HEK293 (cell line): ENCODE measurements at regions not wholly inside any gene's neighbourhood (a gene's known extent, or its start where the extent isn't known, plus 50 kb on each side); places are given as distances from the start of the nearest gene placed in this dataset.

Source experiments
- CTCF ChIA-PET: fragments of 350-600 bp; formaldehyde crosslinking; extraction: SDS; loops from one replicate; lab custom pipeline; 2021; ENCODE audit warnings: antibody characterized with exemption; lab: Yijun Ruan, JAX
- POLR2A ChIA-PET: fragments of 300-600 bp; formaldehyde crosslinking; extraction: SDS; loops from one replicate; lab custom pipeline; 2020; ENCODE audit warnings: antibody characterized with exemption, inconsistent platforms; lab: Yijun Ruan, JAX
- H3K27ac ChIP-seq: fragments of 200-500 bp; sonication (Bioruptor generic); 2 replicates; pipeline ENCODE4 v1.5.1; 2014; ENCODE audit warnings: low read depth, low read length, control low read depth, inconsistent platforms; ENCODE audit errors: extremely low read depth
- H3K36me3 ChIP-seq, 2 experiments: fragments of 200-500 bp in 1 of 2; sonication (Bioruptor generic) in 1 of 2; 1 replicate in 1 of 2; 2 replicates in 1 of 2; pipeline ENCODE4 v1.5.1; 2014 to 2017; ENCODE audit warnings: inconsistent platforms in 2 of 2, low read length in 2 of 2; ENCODE audit not compliant: control insufficient read depth in 2 of 2, insufficient read depth in 1 of 2
- H3K4me1 ChIP-seq: fragments of 200-500 bp; sonication (Bioruptor generic); 2 replicates; pipeline ENCODE4 v1.5.1; 2014; ENCODE audit warnings: mild to moderate bottlenecking, low read length, inconsistent platforms; ENCODE audit not compliant: control insufficient read depth, insufficient read depth
- H3K4me3 ChIP-seq: 2 replicates; pipeline ENCODE4 v1.5.1; 2011; ENCODE audit warnings: low read depth, mild to moderate bottlenecking, control low read depth, low read length, moderate library complexity
- H3K9me3 ChIP-seq: fragments of 200-500 bp; sonication (Bioruptor generic); 2 replicates; pipeline ENCODE4 v1.5.1; 2014; ENCODE audit warnings: low read depth, low read length, inconsistent platforms; ENCODE audit not compliant: control insufficient read depth, insufficient read depth
- GLI2 ChIP-seq: fragments of 450-650 bp; formaldehyde crosslinking; IDR thresholded peaks from 2 replicates; pipeline ENCODE4; 2017; ENCODE audit warnings: missing biosample characterization, missing genetic modification characterization, low read depth, borderline replicate concordance
- HOXA7 ChIP-seq: sonication (generic); formaldehyde crosslinking; IDR thresholded peaks from 2 replicates; pipeline ENCODE4 v1.8.1; 2022; ENCODE audit warnings: missing genetic modification reagents, borderline replicate concordance
- KLF10 ChIP-seq: fragments of 450-650 bp; IDR thresholded peaks from 2 replicates; pipeline ENCODE4 v1.5.1; 2018; ENCODE audit warnings: missing biosample characterization, mild to moderate bottlenecking, missing genetic modification characterization
- KLF8 ChIP-seq: fragments of 450-650 bp; formaldehyde crosslinking; IDR thresholded peaks from 2 replicates; pipeline ENCODE4 v1.5.1; 2016; ENCODE audit warnings: missing biosample characterization, missing genetic modification characterization
- KLF9 ChIP-seq: fragments of 450-650 bp; formaldehyde crosslinking; IDR thresholded peaks from 2 replicates; pipeline ENCODE4 v1.5.1; 2016; ENCODE audit warnings: missing biosample characterization, missing genetic modification characterization, low read depth
- OSR2 ChIP-seq: fragments of 450-650 bp; formaldehyde crosslinking; IDR thresholded peaks from 2 replicates; pipeline ENCODE4 v1.5.1; 2016; ENCODE audit warnings: missing biosample characterization, missing genetic modification characterization
- OVOL3 ChIP-seq: fragments of 450-650 bp; formaldehyde crosslinking; IDR thresholded peaks from 2 replicates; pipeline ENCODE4 v1.5.1; 2016; ENCODE audit warnings: missing biosample characterization, missing genetic modification characterization
- SALL2 ChIP-seq: fragments of 450-650 bp; formaldehyde crosslinking; IDR thresholded peaks from 2 replicates; pipeline ENCODE4 v1.5.0; 2017; ENCODE audit warnings: missing biosample characterization, mild to moderate bottlenecking, missing genetic modification characterization, borderline replicate concordance
- ZBTB21 ChIP-seq: fragments of 450-650 bp; formaldehyde crosslinking; IDR thresholded peaks from 2 replicates; pipeline ENCODE4 v1.5.1; 2017; ENCODE audit warnings: missing biosample characterization, missing genetic modification characterization
- ZNF112 ChIP-seq: fragments of 450-650 bp; formaldehyde crosslinking; IDR thresholded peaks from 2 replicates; pipeline ENCODE4 v1.5.0; 2017; ENCODE audit warnings: missing biosample characterization, missing genetic modification characterization
- ZNF214 ChIP-seq: fragments of 450-650 bp; formaldehyde crosslinking; IDR thresholded peaks from 2 replicates; pipeline ENCODE4 v1.5.1; 2017; ENCODE audit warnings: missing biosample characterization, mild to moderate bottlenecking, missing genetic modification characterization, borderline replicate concordance
- ZNF221 ChIP-seq: fragments of 450-650 bp; formaldehyde crosslinking; IDR thresholded peaks from 2 replicates; pipeline ENCODE4 v1.5.1; 2017; ENCODE audit warnings: missing biosample characterization, missing genetic modification characterization, borderline replicate concordance
- ZNF426 ChIP-seq: fragments of 450-650 bp; formaldehyde crosslinking; IDR thresholded peaks from 2 replicates; pipeline ENCODE4 v1.5.1; 2017; ENCODE audit warnings: missing biosample characterization, missing genetic modification characterization, mild to moderate bottlenecking, inconsistent platforms, moderate library complexity
- ZNF433 ChIP-seq: fragments of 450-650 bp; formaldehyde crosslinking; IDR thresholded peaks from 2 replicates; pipeline ENCODE4 v1.5.1; 2016; ENCODE audit warnings: missing biosample characterization, missing genetic modification characterization, low read depth
- ZNF561 ChIP-seq: fragments of 450-650 bp; IDR thresholded peaks from 2 replicates; pipeline ENCODE4 v1.5.1; 2018; ENCODE audit warnings: missing biosample characterization, missing genetic modification characterization, borderline replicate concordance
- ZNF654 ChIP-seq: fragments of 450-650 bp; formaldehyde crosslinking; IDR thresholded peaks from 2 replicates; pipeline ENCODE4 v1.5.1; 2016; ENCODE audit warnings: low read depth, missing biosample characterization, missing genetic modification characterization
- ZNF776 ChIP-seq: fragments of 450-650 bp; formaldehyde crosslinking; IDR thresholded peaks from 2 replicates; pipeline ENCODE4 v1.5.0; 2017; ENCODE audit warnings: missing biosample characterization, missing genetic modification characterization, borderline replicate concordance
- ZSCAN16 ChIP-seq: fragments of 450-650 bp; formaldehyde crosslinking; IDR thresholded peaks from 2 replicates; pipeline ENCODE4 v1.5.1; 2016; ENCODE audit warnings: missing biosample characterization, missing genetic modification characterization
- TF ChIP-seq, protein P1 (sequence below): fragments of 450-650 bp; formaldehyde crosslinking; IDR thresholded peaks from 2 replicates; pipeline ENCODE4 v1.5.1; 2017; ENCODE audit warnings: missing biosample characterization, mild to moderate bottlenecking, missing genetic modification characterization, moderate library complexity
- TF ChIP-seq, protein P2 (sequence below): fragments of 450-650 bp; formaldehyde crosslinking; IDR thresholded peaks from 2 replicates; pipeline ENCODE4; 2016; ENCODE audit warnings: missing biosample characterization, missing genetic modification characterization
- TF ChIP-seq, protein P3 (sequence below): fragments of 450-650 bp; formaldehyde crosslinking; IDR thresholded peaks from 2 replicates; pipeline ENCODE4 v1.5.1; 2016; ENCODE audit warnings: missing biosample characterization, missing genetic modification characterization
- TF ChIP-seq, protein P4 (sequence below): fragments of 450-650 bp; IDR thresholded peaks from 2 replicates; pipeline ENCODE4 v1.5.1; 2018; ENCODE audit warnings: missing biosample characterization, mild to moderate bottlenecking, missing genetic modification characterization
- TF ChIP-seq, protein P5 (sequence below): fragments of 450-650 bp; formaldehyde crosslinking; IDR thresholded peaks from 2 replicates; pipeline ENCODE4 v1.5.1; 2016; ENCODE audit warnings: missing biosample characterization, missing genetic modification characterization

DNA sequence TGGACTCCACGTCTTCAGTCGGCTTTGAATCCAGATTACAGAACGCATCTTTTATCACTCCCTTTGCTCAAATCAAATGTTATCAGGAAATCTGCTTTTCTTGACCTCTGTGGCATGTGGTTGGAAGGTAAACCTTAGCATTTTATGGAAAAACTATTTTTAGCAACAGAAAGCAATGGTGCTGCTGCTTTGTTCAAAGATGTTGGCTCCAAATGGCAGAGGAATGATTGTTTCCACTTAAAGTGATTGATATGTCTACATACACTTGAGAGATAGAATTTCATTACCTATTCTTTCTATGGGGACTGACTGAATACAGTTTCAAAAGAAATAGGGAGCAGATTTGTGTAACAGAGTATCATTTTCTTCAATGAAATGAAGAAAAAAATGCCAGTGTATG, 761.2 kb downstream of the NOVA1 start:
- CTCF ChIA-PET, result no interaction called here
- Histone ChIP-seq H3K27ac (no peak overlapping the region), H3K4me3 (no peak overlapping the region), H3K4me1 (no peaks in the 10 kb centered on the region), H3K9me3 (no peaks in the 10 kb centered on the region), H3K36me3 (no peaks in the 10 kb centered on the region)
- TF ChIP-seq, protein P1, sequence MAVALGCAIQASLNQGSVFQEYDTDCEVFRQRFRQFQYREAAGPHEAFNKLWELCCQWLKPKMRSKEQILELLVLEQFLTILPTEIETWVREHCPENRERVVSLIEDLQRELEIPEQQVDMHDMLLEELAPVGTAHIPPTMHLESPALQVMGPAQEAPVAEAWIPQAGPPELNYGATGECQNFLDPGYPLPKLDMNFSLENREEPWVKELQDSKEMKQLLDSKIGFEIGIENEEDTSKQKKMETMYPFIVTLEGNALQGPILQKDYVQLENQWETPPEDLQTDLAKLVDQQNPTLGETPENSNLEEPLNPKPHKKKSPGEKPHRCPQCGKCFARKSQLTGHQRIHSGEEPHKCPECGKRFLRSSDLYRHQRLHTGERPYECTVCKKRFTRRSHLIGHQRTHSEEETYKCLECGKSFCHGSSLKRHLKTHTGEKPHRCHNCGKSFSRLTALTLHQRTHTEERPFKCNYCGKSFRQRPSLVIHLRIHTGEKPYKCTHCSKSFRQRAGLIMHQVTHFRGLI, result no peak
- TF ChIP-seq ZNF776 (no peak), ZBTB21 (no peak), ZSCAN16 (tag by site-specific recombination) (no peak), KLF8 (tag by site-specific recombination) (no peak), KLF10 (tag by site-specific recombination) (no peak), ZNF426 (tag by site-specific recombination) (no peak), SALL2 (tag by site-specific recombination) (no peak), ZNF221 (tag by site-specific recombination) (no peak), HOXA7 (no peak), ZNF433 (tag by site-specific recombination) (no peak), ZNF561 (tag by site-specific recombination) (no peak), ZNF112 (no peak), OSR2 (tag by site-specific recombination) (no peak)
- TF ChIP-seq, protein P2, sequence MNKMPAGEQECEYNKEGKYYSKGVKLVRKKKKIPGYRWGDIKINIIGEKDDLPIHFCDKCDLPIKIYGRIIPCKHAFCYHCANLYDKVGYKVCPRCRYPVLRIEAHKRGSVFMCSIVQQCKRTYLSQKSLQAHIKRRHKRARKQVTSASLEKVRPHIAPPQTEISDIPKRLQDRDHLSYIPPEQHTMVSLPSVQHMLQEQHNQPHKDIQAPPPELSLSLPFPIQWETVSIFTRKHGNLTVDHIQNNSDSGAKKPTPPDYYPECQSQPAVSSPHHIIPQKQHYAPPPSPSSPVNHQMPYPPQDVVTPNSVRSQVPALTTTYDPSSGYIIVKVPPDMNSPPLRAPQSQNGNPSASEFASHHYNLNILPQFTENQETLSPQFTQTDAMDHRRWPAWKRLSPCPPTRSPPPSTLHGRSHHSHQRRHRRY, result no peak
- TF ChIP-seq, protein P3, sequence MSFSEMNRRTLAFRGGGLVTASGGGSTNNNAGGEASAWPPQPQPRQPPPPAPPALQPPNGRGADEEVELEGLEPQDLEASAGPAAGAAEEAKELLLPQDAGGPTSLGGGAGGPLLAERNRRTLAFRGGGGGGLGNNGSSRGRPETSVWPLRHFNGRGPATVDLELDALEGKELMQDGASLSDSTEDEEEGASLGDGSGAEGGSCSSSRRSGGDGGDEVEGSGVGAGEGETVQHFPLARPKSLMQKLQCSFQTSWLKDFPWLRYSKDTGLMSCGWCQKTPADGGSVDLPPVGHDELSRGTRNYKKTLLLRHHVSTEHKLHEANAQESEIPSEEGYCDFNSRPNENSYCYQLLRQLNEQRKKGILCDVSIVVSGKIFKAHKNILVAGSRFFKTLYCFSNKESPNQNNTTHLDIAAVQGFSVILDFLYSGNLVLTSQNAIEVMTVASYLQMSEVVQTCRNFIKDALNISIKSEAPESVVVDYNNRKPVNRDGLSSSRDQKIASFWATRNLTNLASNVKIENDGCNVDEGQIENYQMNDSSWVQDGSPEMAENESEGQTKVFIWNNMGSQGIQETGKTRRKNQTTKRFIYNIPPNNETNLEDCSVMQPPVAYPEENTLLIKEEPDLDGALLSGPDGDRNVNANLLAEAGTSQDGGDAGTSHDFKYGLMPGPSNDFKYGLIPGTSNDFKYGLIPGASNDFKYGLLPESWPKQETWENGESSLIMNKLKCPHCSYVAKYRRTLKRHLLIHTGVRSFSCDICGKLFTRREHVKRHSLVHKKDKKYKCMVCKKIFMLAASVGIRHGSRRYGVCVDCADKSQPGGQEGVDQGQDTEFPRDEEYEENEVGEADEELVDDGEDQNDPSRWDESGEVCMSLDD (tag by site-specific recombination), result no peak
- POLR2A ChIA-PET, result no interaction called here

DNA sequence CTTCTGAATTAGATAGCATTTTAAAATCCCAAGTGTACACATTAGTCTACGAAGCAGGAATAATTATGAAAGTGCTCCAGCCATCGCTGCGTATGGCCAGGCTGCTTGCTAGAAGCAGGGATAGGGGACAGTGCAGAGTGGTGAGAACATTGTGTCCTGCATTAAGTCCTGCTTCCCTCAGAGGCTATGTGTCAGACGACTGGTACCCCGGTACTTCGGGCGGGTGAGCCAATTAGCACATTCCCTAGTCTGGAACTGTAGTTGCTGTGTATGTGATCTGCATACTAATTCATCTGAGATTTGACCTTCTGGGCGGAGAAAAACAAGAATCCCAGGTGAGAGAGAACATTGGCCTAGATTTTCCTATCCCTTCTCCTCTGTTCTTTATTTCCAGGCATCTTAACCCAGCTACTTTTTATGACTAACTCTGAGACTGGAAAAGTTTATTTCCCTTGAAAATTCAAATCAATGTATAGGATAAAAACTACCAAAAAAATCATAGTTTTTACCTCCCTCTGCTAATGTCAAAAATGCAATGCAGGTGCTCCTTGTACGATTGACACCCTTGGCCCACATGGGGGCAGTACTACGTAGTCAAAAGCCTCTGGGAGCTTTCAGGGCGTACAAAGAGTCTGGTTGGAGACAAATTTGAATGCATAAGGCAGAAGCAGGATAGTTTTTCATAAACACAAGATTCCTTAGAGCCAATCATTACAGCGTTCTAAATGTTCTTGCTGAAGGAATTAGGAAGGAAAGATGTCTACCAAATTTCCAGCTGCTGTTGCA, 764.3 kb downstream of the NOVA1 start:
- CTCF ChIA-PET, result interaction anchor here (0.5 to 1.8 kb wide), 10 partner anchors 11 to 1411 kb away, joined by 3 to 10 read pairs (median 3); no protein-coding TSS in a partner anchor
- Histone ChIP-seq H3K4me3 (no peak overlapping the region), H3K4me1 (no peaks in the 10 kb centered on the region), H3K9me3 (no peaks in the 10 kb centered on the region), H3K27ac (no peak overlapping the region), H3K36me3 (no peaks in the 10 kb centered on the region)
- POLR2A ChIA-PET, result no interaction called here
- TF ChIP-seq GLI2 (tag by site-specific recombination) (no peak), ZNF654 (tag by site-specific recombination) (peak; percentile 36), ZNF214 (tag by site-specific recombination) (no peak), KLF9 (tag by site-specific recombination) (no peak), OVOL3 (no peak)
- TF ChIP-seq, protein P4, sequence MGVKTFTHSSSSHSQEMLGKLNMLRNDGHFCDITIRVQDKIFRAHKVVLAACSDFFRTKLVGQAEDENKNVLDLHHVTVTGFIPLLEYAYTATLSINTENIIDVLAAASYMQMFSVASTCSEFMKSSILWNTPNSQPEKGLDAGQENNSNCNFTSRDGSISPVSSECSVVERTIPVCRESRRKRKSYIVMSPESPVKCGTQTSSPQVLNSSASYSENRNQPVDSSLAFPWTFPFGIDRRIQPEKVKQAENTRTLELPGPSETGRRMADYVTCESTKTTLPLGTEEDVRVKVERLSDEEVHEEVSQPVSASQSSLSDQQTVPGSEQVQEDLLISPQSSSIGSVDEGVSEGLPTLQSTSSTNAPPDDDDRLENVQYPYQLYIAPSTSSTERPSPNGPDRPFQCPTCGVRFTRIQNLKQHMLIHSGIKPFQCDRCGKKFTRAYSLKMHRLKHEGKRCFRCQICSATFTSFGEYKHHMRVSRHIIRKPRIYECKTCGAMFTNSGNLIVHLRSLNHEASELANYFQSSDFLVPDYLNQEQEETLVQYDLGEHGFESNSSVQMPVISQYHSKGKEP, result no peak
- TF ChIP-seq, protein P5, sequence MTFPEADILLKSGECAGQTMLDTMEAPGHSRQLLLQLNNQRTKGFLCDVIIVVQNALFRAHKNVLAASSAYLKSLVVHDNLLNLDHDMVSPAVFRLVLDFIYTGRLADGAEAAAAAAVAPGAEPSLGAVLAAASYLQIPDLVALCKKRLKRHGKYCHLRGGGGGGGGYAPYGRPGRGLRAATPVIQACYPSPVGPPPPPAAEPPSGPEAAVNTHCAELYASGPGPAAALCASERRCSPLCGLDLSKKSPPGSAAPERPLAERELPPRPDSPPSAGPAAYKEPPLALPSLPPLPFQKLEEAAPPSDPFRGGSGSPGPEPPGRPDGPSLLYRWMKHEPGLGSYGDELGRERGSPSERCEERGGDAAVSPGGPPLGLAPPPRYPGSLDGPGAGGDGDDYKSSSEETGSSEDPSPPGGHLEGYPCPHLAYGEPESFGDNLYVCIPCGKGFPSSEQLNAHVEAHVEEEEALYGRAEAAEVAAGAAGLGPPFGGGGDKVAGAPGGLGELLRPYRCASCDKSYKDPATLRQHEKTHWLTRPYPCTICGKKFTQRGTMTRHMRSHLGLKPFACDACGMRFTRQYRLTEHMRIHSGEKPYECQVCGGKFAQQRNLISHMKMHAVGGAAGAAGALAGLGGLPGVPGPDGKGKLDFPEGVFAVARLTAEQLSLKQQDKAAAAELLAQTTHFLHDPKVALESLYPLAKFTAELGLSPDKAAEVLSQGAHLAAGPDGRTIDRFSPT, result no peak
- TF ChIP-seq, all 188 proteins: peak for 1
